Upper lobe of left lung (tissue), 6 donors: ENCODE measurements at regions not wholly inside any gene's neighbourhood (a gene's known extent, or its start where the extent isn't known, plus 50 kb on each side); places are given as distances from the start of the nearest gene placed in this dataset.

Experiments
- ATAC-seq, 2 donors: fragments of 200-7000 bp; cut with Tn5 transposase; one replicate each; pipeline ENCODE4 v1.9.1; 2022; ENCODE audit warnings: mild to moderate bottlenecking in 2 of 2, moderate library complexity in 2 of 2; ENCODE audit not compliant: low FRiP score in 2 of 2
- DNase-seq, 2 donors: peaks; one replicate each; pipeline ENCODE4 v3.0.0-alpha.2; 2019 to 2020
- H3K27ac ChIP-seq, 4 donors: fragments of 200-600 bp; sonication (generic); one replicate each; pipeline ENCODE4 v1.5.1; 2016 to 2019
- H3K27me3 ChIP-seq, 4 donors: fragments of 200-600 bp; sonication (generic); one replicate each; pipeline ENCODE4 v1.5.1; 2017 to 2019
- H3K36me3 ChIP-seq, 4 donors: fragments of 200-600 bp; sonication (generic); one replicate each; pipeline ENCODE4 v1.5.1; 2016 to 2019
- H3K4me1 ChIP-seq, 4 donors: fragments of 200-600 bp; sonication (generic); one replicate each; pipeline ENCODE4 v1.5.1; 2018 to 2019
- H3K4me3 ChIP-seq, 4 donors: fragments of 200-600 bp; sonication (generic); one replicate each; pipeline ENCODE4 v1.5.1; 2017 to 2019; ENCODE audit warnings: mild to moderate bottlenecking in 2 of 4, moderate library complexity in 1 of 4
- H3K9me3 ChIP-seq, 4 donors: fragments of 200-600 bp; sonication (generic); one replicate each; pipeline ENCODE4 v1.5.1; 2018 to 2019
- EP300 ChIP-seq, 4 donors: sonication (generic); formaldehyde crosslinking; IDR thresholded peaks; one replicate each; pipeline ENCODE4 v1.5.1; 2017; ENCODE audit warnings: antibody characterized with exemption in 4 of 4, control low read depth in 2 of 4
- POLR2A ChIP-seq, 4 donors: fragments of 450-650 bp; IDR thresholded peaks; one replicate each; pipeline ENCODE4 v1.5.1; 2016 to 2017; ENCODE audit warnings: antibody characterized with exemption in 4 of 4, mild to moderate bottlenecking in 2 of 4
- POLR2AphosphoS5 ChIP-seq, 2 donors: sonication (generic); formaldehyde crosslinking; IDR thresholded peaks; one replicate each; pipeline ENCODE4 v1.5.1; 2017; ENCODE audit warnings: antibody characterized with exemption in 2 of 2
- WGBS, 2 donors: methylation state at CpG; one replicate each; pipeline ENCODE4 v1.1.5; 2017 to 2018; 5-methylcytosine and 5-hydroxymethylcytosine counted together
- TF ChIP-seq, protein P1 (sequence below), 6 experiments: fragments of 450-650 bp in 4 of 6; fragments of 200-600 bp in 2 of 6; sonication (generic) in 2 of 6; IDR thresholded peaks; one replicate each; pipeline ENCODE4 v1.5.1; 2016 to 2019; ENCODE audit warnings: antibody characterized with exemption in 6 of 6
- donor health status: DM: no; HTN: no; CAD: no; lungs with moderate emphysema.
- donor health status: DM: no; HTN: yes; CAD: no; lungs with severe emphysema.

- no peak for DNase-seq
- Histone ChIP-seq H3K4me3 (no peak overlapping the region), H3K27ac (no peak overlapping the region), H3K27me3 (no peaks in the 10 kb centered on the region), H3K4me1 (no peaks in the 10 kb centered on the region), H3K36me3 (no peaks in the 10 kb centered on the region), H3K9me3 (no peaks in the 10 kb centered on the region)
- ATAC-seq = no peak
- TF ChIP-seq POLR2AphosphoS5 (IDR thresholded peaks at IDR 0.05) (no peak), POLR2A (IDR thresholded peaks at IDR 0.05) (no peak), EP300 (IDR thresholded peaks at IDR 0.05) (no peak)
- TF ChIP-seq, protein P1, sequence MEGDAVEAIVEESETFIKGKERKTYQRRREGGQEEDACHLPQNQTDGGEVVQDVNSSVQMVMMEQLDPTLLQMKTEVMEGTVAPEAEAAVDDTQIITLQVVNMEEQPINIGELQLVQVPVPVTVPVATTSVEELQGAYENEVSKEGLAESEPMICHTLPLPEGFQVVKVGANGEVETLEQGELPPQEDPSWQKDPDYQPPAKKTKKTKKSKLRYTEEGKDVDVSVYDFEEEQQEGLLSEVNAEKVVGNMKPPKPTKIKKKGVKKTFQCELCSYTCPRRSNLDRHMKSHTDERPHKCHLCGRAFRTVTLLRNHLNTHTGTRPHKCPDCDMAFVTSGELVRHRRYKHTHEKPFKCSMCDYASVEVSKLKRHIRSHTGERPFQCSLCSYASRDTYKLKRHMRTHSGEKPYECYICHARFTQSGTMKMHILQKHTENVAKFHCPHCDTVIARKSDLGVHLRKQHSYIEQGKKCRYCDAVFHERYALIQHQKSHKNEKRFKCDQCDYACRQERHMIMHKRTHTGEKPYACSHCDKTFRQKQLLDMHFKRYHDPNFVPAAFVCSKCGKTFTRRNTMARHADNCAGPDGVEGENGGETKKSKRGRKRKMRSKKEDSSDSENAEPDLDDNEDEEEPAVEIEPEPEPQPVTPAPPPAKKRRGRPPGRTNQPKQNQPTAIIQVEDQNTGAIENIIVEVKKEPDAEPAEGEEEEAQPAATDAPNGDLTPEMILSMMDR (IDR thresholded peaks at IDR 0.05) = no peak
Measured at GRCh38 chr1:80375662-80376061, 1369.1 kb upstream of the ADGRL4 start.

- TF ChIP-seq POLR2AphosphoS5 (IDR thresholded peaks at IDR 0.05) (no peak), POLR2A (IDR thresholded peaks at IDR 0.05) (no peak), EP300 (IDR thresholded peaks at IDR 0.05) (no peak)
- TF ChIP-seq, protein P1 (IDR thresholded peaks at IDR 0.05) = no peak
- DNase-seq = no peak
- no peak for ATAC-seq
- H3K36me3 ChIP-seq = no peaks in the 10 kb centered on the region
- no peaks in the 10 kb centered on the region for H3K9me3 ChIP-seq
- 42 to 55% methylated on average over 1 of the region's 1 CpG for WGBS, 2 donors
- H3K27ac ChIP-seq = no peak overlapping the region
- H3K27me3 ChIP-seq = no peaks in the 10 kb centered on the region
- no peak overlapping the region for H3K4me3 ChIP-seq
- no peaks in the 10 kb centered on the region for H3K4me1 ChIP-seq
Measured at GRCh38 chr1:80375109-80375508, 1368.6 kb upstream of the ADGRL4 start.

DNA sequence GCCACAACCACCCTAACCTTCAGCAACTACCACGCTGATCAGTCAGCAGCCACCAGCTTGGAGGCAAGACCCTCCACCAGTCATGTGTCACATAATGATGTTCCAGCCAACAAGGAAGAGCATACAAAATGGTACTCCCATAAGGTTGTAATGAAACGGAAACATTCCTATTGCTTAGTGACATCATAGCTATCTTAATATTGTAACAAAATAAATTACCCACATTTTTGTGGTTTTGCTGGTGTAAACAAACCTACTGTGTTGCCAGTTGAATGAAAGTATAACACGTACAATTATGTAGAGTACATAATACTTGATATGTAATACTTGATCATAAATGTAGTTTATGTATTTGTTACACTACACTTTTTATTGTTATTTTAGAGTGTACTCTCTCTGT is 1363.2 kb upstream of the ADGRL4 start:
- TF ChIP-seq POLR2A (IDR thresholded peaks at IDR 0.05) = no peak
- no peak for TF ChIP-seq POLR2AphosphoS5 (IDR thresholded peaks at IDR 0.05)
- TF ChIP-seq, protein P1 (IDR thresholded peaks at IDR 0.05) = no peak
- no peak for TF ChIP-seq EP300 (IDR thresholded peaks at IDR 0.05)
- H3K4me3 ChIP-seq = no peak overlapping the region
- WGBS, 2 donors = 89 to 91% methylated on average over 3 of the region's 3 CpGs
- DNase-seq (no peak), ATAC-seq (no peak)
- H3K4me1 ChIP-seq = no peaks in the 10 kb centered on the region
- H3K36me3 ChIP-seq = no peaks in the 10 kb centered on the region
- no peaks in the 10 kb centered on the region for H3K9me3 ChIP-seq
- H3K27me3 ChIP-seq = no peaks in the 10 kb centered on the region
- H3K27ac ChIP-seq = no peak overlapping the region

DNA sequence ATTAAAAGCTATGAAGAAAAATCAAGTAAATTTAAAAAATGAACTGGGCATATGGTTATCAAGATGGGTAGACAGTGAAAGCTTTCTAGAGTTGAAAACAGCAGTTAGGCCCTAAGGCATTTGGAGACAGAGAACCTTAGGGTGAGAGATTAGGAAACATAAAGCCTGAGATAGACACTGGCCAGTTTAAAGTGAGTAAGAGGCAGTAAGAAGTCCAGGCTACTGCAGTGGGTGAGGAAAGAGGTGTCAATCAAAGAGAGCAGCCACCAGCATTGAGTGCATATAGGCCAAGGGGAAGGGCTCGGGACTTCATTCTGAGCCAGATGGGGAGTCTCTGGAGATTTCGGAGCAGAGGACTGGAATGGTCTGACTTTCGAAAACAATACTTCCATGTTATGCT is 1360.5 kb upstream of the ADGRL4 start:
- Histone ChIP-seq H3K27ac (no peak overlapping the region), H3K36me3 (no peaks in the 10 kb centered on the region), H3K27me3 (no peaks in the 10 kb centered on the region), H3K4me3 (no peak overlapping the region), H3K9me3 (no peaks in the 10 kb centered on the region), H3K4me1 (no peaks in the 10 kb centered on the region)
- 86 to 91% methylated on average over 3 of the region's 3 CpGs for WGBS, 2 donors
- no peak for DNase-seq
- TF ChIP-seq, protein P1 (IDR thresholded peaks at IDR 0.05) = no peak
- TF ChIP-seq EP300 (IDR thresholded peaks at IDR 0.05) (no peak), POLR2A (IDR thresholded peaks at IDR 0.05) (no peak), POLR2AphosphoS5 (IDR thresholded peaks at IDR 0.05) (no peak)
- ATAC-seq = no peak

DNA sequence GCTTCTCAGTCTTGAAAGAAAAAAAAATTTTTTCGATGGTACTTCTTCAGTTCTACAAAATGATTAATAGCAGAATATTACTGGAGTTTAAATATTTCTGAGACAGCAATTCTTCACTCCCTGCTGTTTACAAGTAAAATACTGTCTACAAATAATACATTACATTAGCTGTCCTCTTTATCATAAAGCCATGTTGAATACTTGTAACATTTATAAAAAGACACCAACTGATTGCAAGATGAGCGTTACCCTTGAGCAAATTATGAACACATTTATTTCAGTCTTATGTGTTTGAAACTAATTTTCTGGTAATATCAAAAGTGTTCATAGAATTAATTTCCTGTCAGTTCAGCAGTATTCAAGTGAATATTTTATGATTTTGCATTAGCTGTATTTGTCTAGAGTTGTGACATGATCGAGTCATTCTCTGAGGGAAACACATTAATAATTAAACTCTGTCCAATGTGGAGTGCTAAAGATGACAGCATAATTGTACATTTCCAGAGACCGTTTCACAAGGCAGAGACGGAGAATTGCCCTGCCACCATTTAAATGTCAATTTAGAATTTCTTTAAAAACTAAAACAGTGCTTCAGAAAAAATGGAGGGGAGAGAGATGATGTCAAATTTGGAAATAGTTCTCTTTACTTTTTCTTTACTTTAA is 1359.0 kb upstream of the ADGRL4 start:
- no peak overlapping the region for H3K4me3 ChIP-seq
- H3K4me1 ChIP-seq = no peaks in the 10 kb centered on the region
- ATAC-seq = no peak
- H3K36me3 ChIP-seq = no peaks in the 10 kb centered on the region
- no peak overlapping the region for H3K27ac ChIP-seq
- H3K27me3 ChIP-seq = no peaks in the 10 kb centered on the region
- H3K9me3 ChIP-seq = no peaks in the 10 kb centered on the region
- no peak for DNase-seq
- WGBS, 2 donors = 66 to 77% methylated on average over 5 of the region's 5 CpGs
- TF ChIP-seq, protein P1 (IDR thresholded peaks at IDR 0.05) = no peak
- TF ChIP-seq POLR2A (IDR thresholded peaks at IDR 0.05) = no peak
- no peak for TF ChIP-seq POLR2AphosphoS5 (IDR thresholded peaks at IDR 0.05)
- no peak for TF ChIP-seq EP300 (IDR thresholded peaks at IDR 0.05)
